ENCODE measurements at regions not wholly inside any gene's neighbourhood (a gene's known extent, or its start where the extent isn't known, plus 50 kb on each side); places are given as distances from the start of the nearest gene placed in this dataset.

DNA sequence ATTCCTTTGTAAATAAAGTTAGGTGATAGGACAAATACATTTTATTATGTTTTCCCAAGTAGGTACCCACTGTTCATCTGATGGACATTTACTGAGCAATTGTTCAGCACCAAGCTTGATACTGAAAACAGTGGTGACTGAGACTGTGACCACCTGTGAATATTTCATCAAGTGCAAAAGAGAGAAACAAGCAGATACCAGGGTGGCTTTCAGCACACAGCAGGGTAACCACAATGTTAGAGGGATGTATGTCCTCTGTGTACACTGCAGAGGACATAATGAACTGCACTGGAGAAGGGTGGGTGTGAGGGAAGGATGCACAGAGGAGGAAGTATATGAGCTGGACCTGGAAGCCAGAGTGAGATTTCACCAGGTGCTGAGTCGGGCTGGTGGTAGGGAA, 411.8 kb downstream of the RAD51AP2 start:
- H3K27ac ChIP-seq (ENCODE audit: low read depth, low read length): no peak overlapping the region
- H3K36me3 ChIP-seq (ENCODE audit: low read length): no peaks in the 10 kb centered on the region
- H3K9ac ChIP-seq (ENCODE audit: low read length): no peak overlapping the region
- H3K9me2 ChIP-seq (replicated peaks; ENCODE audit: insufficient read depth, low read length): no peaks in the 10 kb centered on the region
- H3K27me3 ChIP-seq (ENCODE audit: low read length): no peaks in the 10 kb centered on the region
- no peak overlapping the region for H3K4me2 ChIP-seq (ENCODE audit: low read depth, low read length, poor library complexity, severe bottlenecking)
- no peaks in the 10 kb centered on the region for H3K79me2 ChIP-seq (ENCODE audit: insufficient read depth, low read length)
- H3K4me3 ChIP-seq (ENCODE audit: insufficient read depth, low read length, poor library complexity, severe bottlenecking): no peak overlapping the region
- H4K20me1 ChIP-seq (ENCODE audit: low read depth, low read length): no peaks in the 10 kb centered on the region
- H2AFZ ChIP-seq (ENCODE audit: low read depth, low read length, severe bottlenecking): no peak overlapping the region
- H3K9me3 ChIP-seq (ENCODE audit: insufficient read depth, low read length): no peaks in the 10 kb centered on the region
- no peaks in the 10 kb centered on the region for H3F3A ChIP-seq (ENCODE audit: insufficient read depth)
- TF ChIP-seq EZH2phosphoT487 (conservative IDR thresholded peaks at IDR 0.05; ENCODE audit: low read length): no peak
- TF ChIP-seq, protein P1, sequence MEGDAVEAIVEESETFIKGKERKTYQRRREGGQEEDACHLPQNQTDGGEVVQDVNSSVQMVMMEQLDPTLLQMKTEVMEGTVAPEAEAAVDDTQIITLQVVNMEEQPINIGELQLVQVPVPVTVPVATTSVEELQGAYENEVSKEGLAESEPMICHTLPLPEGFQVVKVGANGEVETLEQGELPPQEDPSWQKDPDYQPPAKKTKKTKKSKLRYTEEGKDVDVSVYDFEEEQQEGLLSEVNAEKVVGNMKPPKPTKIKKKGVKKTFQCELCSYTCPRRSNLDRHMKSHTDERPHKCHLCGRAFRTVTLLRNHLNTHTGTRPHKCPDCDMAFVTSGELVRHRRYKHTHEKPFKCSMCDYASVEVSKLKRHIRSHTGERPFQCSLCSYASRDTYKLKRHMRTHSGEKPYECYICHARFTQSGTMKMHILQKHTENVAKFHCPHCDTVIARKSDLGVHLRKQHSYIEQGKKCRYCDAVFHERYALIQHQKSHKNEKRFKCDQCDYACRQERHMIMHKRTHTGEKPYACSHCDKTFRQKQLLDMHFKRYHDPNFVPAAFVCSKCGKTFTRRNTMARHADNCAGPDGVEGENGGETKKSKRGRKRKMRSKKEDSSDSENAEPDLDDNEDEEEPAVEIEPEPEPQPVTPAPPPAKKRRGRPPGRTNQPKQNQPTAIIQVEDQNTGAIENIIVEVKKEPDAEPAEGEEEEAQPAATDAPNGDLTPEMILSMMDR (IDR thresholded peaks at IDR 0.05; ENCODE audit: insufficient read depth, low read length, poor library complexity, severe bottlenecking): no peak

DNA sequence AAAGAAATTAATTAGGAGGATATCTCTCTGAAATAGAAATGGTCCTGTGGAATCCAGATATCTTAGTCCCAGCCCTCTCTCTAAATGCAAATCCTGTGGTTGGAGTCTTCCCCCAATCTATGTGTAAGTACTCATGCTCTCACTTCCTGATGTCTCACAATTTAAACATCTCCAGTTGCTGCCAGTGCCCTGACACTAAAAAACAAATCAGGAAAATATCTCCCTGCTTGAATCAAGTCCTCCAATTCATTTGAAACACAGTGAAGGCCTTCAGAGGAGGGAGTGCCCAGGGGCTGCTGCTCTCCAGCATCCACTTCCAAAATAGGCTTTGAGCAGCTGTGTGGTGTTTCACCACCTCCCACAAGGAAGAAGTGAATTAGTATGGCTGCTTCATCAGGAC, 413.8 kb downstream of the RAD51AP2 start:
- Histone ChIP-seq H3K4me3 (ENCODE audit: insufficient read depth, low read length, poor library complexity, severe bottlenecking) (no peak overlapping the region), H4K20me1 (ENCODE audit: low read depth, low read length) (no peaks in the 10 kb centered on the region), H3K4me2 (ENCODE audit: low read depth, low read length, poor library complexity, severe bottlenecking) (no peak overlapping the region), H3K27me3 (ENCODE audit: low read length) (no peaks in the 10 kb centered on the region), H3K9me2 (replicated peaks; ENCODE audit: insufficient read depth, low read length) (no peaks in the 10 kb centered on the region), H3K9ac (ENCODE audit: low read length) (no peak overlapping the region), H3K36me3 (ENCODE audit: low read length) (no peaks in the 10 kb centered on the region), H3K27ac (ENCODE audit: low read depth, low read length) (no peak overlapping the region), H3F3A (ENCODE audit: insufficient read depth) (no peaks in the 10 kb centered on the region), H3K79me2 (ENCODE audit: insufficient read depth, low read length) (no peaks in the 10 kb centered on the region), H2AFZ (ENCODE audit: low read depth, low read length, severe bottlenecking) (no peak overlapping the region), H3K9me3 (ENCODE audit: insufficient read depth, low read length) (no peaks in the 10 kb centered on the region)
- no peak for TF ChIP-seq EZH2phosphoT487 (conservative IDR thresholded peaks at IDR 0.05; ENCODE audit: low read length)
- TF ChIP-seq, protein P1 (IDR thresholded peaks at IDR 0.05; ENCODE audit: insufficient read depth, low read length, poor library complexity, severe bottlenecking): no peak

DNA sequence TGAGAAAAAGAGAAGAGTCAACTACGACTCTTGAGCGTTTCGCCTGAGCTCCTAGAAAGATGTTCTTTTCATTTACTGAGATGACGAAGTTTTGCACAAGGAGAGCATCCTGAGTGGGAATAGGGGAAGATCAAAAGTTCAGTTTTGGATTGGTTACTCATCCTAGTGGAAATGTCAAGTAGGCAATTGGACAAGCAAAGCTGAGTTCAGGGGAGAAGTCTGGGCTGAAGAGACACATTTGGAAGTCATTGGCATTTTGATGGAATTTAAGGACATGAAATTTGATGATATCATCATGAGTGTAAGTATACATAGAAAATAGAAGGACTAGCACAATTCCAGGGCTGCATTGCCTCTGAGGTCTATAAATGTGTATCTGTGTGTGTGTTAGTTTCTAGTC, 416.6 kb downstream of the RAD51AP2 start:
- no peak overlapping the region for H3K4me3 ChIP-seq (ENCODE audit: insufficient read depth, low read length, poor library complexity, severe bottlenecking)
- no peaks in the 10 kb centered on the region for H3K79me2 ChIP-seq (ENCODE audit: insufficient read depth, low read length)
- H2AFZ ChIP-seq (ENCODE audit: low read depth, low read length, severe bottlenecking): no peak overlapping the region
- H3K9ac ChIP-seq (ENCODE audit: low read length): no peak overlapping the region
- no peaks in the 10 kb centered on the region for H4K20me1 ChIP-seq (ENCODE audit: low read depth, low read length)
- TF ChIP-seq EZH2phosphoT487 (conservative IDR thresholded peaks at IDR 0.05; ENCODE audit: low read length): no peak
- TF ChIP-seq, protein P1 (IDR thresholded peaks at IDR 0.05; ENCODE audit: insufficient read depth, low read length, poor library complexity, severe bottlenecking): no peak
- H3K9me2 ChIP-seq (replicated peaks; ENCODE audit: insufficient read depth, low read length): no peaks in the 10 kb centered on the region
- no peak overlapping the region for H3K4me2 ChIP-seq (ENCODE audit: low read depth, low read length, poor library complexity, severe bottlenecking)
- H3K27me3 ChIP-seq (ENCODE audit: low read length): no peaks in the 10 kb centered on the region
- no peaks in the 10 kb centered on the region for H3K9me3 ChIP-seq (ENCODE audit: insufficient read depth, low read length)
- H3F3A ChIP-seq (ENCODE audit: insufficient read depth): no peaks in the 10 kb centered on the region
- no peak overlapping the region for H3K27ac ChIP-seq (ENCODE audit: low read depth, low read length)
- H3K36me3 ChIP-seq (ENCODE audit: low read length): no peaks in the 10 kb centered on the region

Measured in SU-DHL-6 (cell line).